ENCODE measurements at regions not wholly inside any gene's neighbourhood (a gene's known extent, or its start where the extent isn't known, plus 50 kb on each side); places are given as distances from the start of the nearest gene placed in this dataset.

GRCh38 chr5:92991581-92992067, 589.4 kb downstream of the NR2F1-AS1 start:
- Histone ChIP-seq H3K4me3 (ENCODE audit: low read depth, low read length) (no peak overlapping the region), H3K27me3 (ENCODE audit: control insufficient read depth, insufficient read depth, low read length) (no peaks in the 10 kb centered on the region; the same call in 1 of the 2 replicates), H3K36me3 (ENCODE audit: control insufficient read depth, insufficient read depth, low read length) (no peaks in the 10 kb centered on the region)
- DNase-seq (ENCODE audit: low read depth): no peak
- TF ChIP-seq CTCF (IDR thresholded peaks at IDR 0.05; ENCODE audit: insufficient read depth, low read depth, low read length): no peak
- ChIA-PET POLR2A (no interaction called here), CTCF (no interaction called here)

GRCh38 chr5:92990771-92991170, 590.2 kb downstream of the NR2F1-AS1 start:
- POLR2A ChIA-PET: no interaction called here
- Histone ChIP-seq H3K36me3 (ENCODE audit: control insufficient read depth, insufficient read depth, low read length) (no peaks in the 10 kb centered on the region), H3K4me3 (ENCODE audit: low read depth, low read length) (no peak overlapping the region), H3K27me3 (ENCODE audit: control insufficient read depth, insufficient read depth, low read length) (no peaks in the 10 kb centered on the region; the same call in 1 of the 2 replicates)
- no peak for DNase-seq (ENCODE audit: low read depth)
- TF ChIP-seq CTCF (IDR thresholded peaks at IDR 0.05; ENCODE audit: insufficient read depth, low read depth, low read length): no peak
- CTCF ChIA-PET: no interaction called here

- CTCF ChIA-PET: no interaction called here
- Histone ChIP-seq H3K27me3 (ENCODE audit: control insufficient read depth, insufficient read depth, low read length) (no peaks in the 10 kb centered on the region), H3K4me3 (ENCODE audit: low read depth, low read length) (no peak overlapping the region), H3K36me3 (ENCODE audit: control insufficient read depth, insufficient read depth, low read length) (no peaks in the 10 kb centered on the region)
- no peak for DNase-seq (ENCODE audit: low read depth)
- TF ChIP-seq CTCF (IDR thresholded peaks at IDR 0.05; ENCODE audit: insufficient read depth, low read depth, low read length): no peak
- POLR2A ChIA-PET: no interaction called here
Observed at GRCh38 chr5:92981001-92981400, 600.0 kb downstream of the NR2F1-AS1 start.

- CTCF ChIA-PET: no interaction called here
- Histone ChIP-seq H3K4me3 (ENCODE audit: low read depth, low read length) (no peak overlapping the region), H3K36me3 (ENCODE audit: control insufficient read depth, insufficient read depth, low read length) (no peaks in the 10 kb centered on the region), H3K27me3 (ENCODE audit: control insufficient read depth, insufficient read depth, low read length) (no peaks in the 10 kb centered on the region)
- DNase-seq (ENCODE audit: low read depth): no peak
- TF ChIP-seq CTCF (IDR thresholded peaks at IDR 0.05; ENCODE audit: insufficient read depth, low read depth, low read length): no peak
- POLR2A ChIA-PET: interaction anchor here (0.5 kb wide), 1 partner anchor 77 kb away, joined by 3 read pairs; no protein-coding TSS in a partner anchor
Observed at GRCh38 chr5:92980491-92980890, 600.5 kb downstream of the NR2F1-AS1 start.

GRCh38 chr5:92979716-92980115, 601.3 kb downstream of the NR2F1-AS1 start:
- CTCF ChIA-PET: interaction anchor here (1.4 kb wide), 1 partner anchor 15 kb away, joined by 3 read pairs; no protein-coding TSS in a partner anchor
- H3K27me3 ChIP-seq (ENCODE audit: control insufficient read depth, insufficient read depth, low read length): no peaks in the 10 kb centered on the region
- no peaks in the 10 kb centered on the region for H3K36me3 ChIP-seq (ENCODE audit: control insufficient read depth, insufficient read depth, low read length)
- POLR2A ChIA-PET: interaction anchor here (0.5 kb wide), 1 partner anchor 76 kb away, joined by 3 read pairs; no protein-coding TSS in a partner anchor
- H3K4me3 ChIP-seq (ENCODE audit: low read depth, low read length): no peak overlapping the region
- no peak for DNase-seq (ENCODE audit: low read depth)
- no peak for TF ChIP-seq CTCF (IDR thresholded peaks at IDR 0.05; ENCODE audit: insufficient read depth, low read depth, low read length)
